Activated CD4-positive, alpha-beta memory T cell treated with anti-CD3 and anti-CD28 coated beads, Interleukin-2, amount 10 ng/mL, durations not matched to agents 7 days and 5 days (primary cell): ENCODE measurements at regions not wholly inside any gene's neighbourhood (a gene's known extent, or its start where the extent isn't known, plus 50 kb on each side); places are given as distances from the start of the nearest gene placed in this dataset.
A peak's percentile ranks its signal among the peaks of the same experiment; 100 is the strongest.

Experiments
- CTCF ChIA-PET: fragments of 350-600 bp; sonication (Branson Sonifier 250); formaldehyde crosslinking; loops from one replicate; lab custom pipeline; 2021; ENCODE audit warnings: antibody characterized with exemption, inconsistent platforms; lab: Charles Lee
- POLR2A ChIA-PET: fragments of 350-600 bp; sonication (Branson Sonifier 250); formaldehyde crosslinking; loops from one replicate; lab custom pipeline; 2021; ENCODE audit warnings: antibody characterized with exemption; lab: Charles Lee
- DNase-seq: peaks from one replicate; pipeline ENCODE4 v3.0.0-alpha.2; 2020
- H3K27ac Mint-ChIP-seq: one replicate; pipeline ENCODE4 v1.8.0; 2021; ENCODE audit warnings: mild to moderate bottlenecking, mixed read lengths
- H3K27me3 Mint-ChIP-seq: one replicate; pipeline ENCODE4 v1.8.0; 2021; ENCODE audit warnings: mixed read lengths
- H3K36me3 Mint-ChIP-seq: one replicate; pipeline ENCODE4 v1.8.0; 2021; ENCODE audit warnings: low read depth, mixed read lengths
- H3K4me1 Mint-ChIP-seq: one replicate; pipeline ENCODE4 v1.8.0; 2021; ENCODE audit warnings: mixed read lengths
- H3K4me3 Mint-ChIP-seq: one replicate; pipeline ENCODE4 v1.8.0; 2021; ENCODE audit warnings: mild to moderate bottlenecking, mixed read lengths
- H3K9me3 Mint-ChIP-seq: one replicate; pipeline ENCODE4 v1.8.0; 2021; ENCODE audit warnings: mixed read lengths

DNA sequence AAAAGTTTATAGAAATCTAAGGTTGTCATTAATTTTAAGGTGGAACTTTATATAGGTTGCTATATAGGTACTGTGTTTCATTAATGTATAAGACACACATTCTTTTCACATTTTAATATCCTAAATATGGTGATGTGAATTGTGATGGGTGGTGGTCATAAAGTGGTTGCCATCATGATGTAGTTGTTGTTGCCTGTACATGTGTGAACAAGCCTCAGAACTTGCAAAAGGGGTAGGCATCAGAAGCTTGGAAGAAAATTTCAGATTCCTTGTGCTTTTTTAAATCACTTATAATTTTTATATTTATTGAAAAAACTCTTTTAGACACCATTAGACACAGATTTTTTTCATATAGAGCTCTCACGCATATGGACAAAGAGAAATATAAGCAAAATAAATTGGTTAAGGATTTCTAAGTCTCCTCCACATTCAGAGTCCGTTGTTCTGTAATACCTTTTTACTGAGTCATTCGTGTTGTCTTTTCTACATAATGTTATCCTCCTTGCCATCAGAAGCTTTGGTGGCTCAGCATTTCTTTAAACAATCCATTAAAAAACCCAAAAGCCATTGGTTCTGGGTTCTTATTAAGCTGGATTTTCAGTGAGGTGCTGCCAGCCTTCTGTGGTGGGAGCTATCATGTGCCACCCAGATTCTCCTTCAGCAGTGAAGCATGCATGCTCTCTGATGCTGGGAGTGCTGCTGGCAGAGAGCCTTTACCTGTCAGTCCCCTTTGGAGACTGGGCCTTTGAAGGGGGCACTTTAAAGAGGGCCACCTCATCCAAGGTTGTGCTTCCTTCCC is 140.4 kb upstream of the GALNT15 start:
- ChIA-PET CTCF (no interaction called here), POLR2A (no interaction called here)
- DNase-seq: no peak
- Mint-ChIP-seq H3K27me3 (peaks cover 28% of the 10 kb centered on the region), H3K36me3 (no peaks in the 10 kb centered on the region), H3K27ac (no peak overlapping the region), H3K4me3 (no peak overlapping the region), H3K4me1 (no peaks in the 10 kb centered on the region), H3K9me3 (no peaks in the 10 kb centered on the region)

DNA sequence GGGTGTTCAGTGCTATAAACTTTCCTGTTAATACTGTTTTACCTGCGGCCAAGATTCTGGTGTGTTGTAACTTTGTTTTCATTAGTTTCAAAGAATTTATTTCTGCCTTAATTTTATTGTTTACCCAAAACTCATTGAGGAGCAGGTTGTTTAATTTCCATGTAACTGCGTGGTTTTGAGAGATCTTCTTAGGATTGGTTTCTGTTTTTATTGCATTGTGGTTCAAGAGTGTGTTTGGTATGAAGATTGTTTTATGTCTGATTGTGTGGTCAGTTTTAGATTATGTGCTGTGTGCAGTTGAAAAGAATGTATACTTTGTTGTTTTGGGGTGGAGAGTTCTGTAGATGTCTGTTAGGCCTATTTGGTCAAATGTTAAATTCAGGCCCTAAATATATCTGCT is 133.5 kb upstream of the GALNT15 start:
- ChIA-PET POLR2A (no interaction called here), CTCF (no interaction called here)
- Mint-ChIP-seq H3K27ac (no peak overlapping the region), H3K4me1 (no peaks in the 10 kb centered on the region), H3K36me3 (no peaks in the 10 kb centered on the region), H3K9me3 (no peaks in the 10 kb centered on the region), H3K27me3 (peaks cover 38% of the 10 kb centered on the region), H3K4me3 (no peak overlapping the region)
- no peak for DNase-seq

DNA sequence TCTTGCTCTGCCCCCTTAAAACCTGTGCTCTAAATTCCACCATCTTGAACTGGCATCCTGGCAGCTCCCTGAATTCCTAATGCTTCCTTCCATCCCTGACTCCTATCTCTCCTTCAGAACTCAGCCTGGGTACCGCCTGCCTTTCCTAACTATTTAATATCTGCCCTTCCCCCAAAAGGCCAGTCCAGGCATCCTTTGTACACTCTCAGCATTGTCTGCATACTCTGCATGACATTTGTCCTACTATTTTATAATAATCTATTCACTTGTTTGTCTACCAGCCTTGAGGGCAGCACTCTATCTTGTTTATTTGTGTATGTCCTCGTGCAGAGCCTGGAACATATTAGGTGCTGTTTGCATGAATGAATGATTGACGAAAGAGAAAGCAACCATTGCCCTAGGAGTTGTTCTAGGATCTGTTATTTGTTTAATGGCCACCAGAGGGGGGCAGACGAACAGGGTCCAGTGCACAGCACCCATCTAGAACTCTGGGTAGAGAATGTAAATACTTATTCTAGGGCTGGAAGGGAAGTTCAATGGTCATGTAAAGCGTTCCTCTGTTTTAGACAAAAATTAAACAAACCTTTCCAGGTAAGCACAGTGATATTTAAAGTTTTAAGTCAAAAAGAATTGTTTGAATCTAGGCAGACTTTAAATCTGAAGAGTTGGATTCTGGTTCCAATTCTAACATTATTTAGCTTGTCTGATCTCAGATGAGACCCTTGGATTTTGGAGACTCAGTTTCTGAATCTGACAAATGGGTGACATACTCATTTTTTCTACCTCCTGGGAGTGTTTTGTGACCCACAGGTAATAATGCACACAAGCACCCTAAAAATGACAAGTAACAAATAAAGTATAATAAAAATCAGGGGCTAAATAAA is 125.8 kb upstream of the GALNT15 start:
- peak; percentile 49 for DNase-seq
- ChIA-PET CTCF (interaction anchor here (0.6 to 3.2 kb wide), 18 partner anchors 11 to 476 kb away, joined by 3 to 21 read pairs (median 5); partner anchors contain the start of genes DPH3, GALNT15 and OXNAD1), POLR2A (interaction anchor here (1.0 kb wide), 1 partner anchor 130 kb away, joined by 3 read pairs; no protein-coding TSS in a partner anchor)
- Mint-ChIP-seq H3K27me3 (no peaks in the 10 kb centered on the region), H3K4me3 (peak overlapping the region; percentile 30), H3K27ac (no peak overlapping the region), H3K36me3 (no peaks in the 10 kb centered on the region), H3K4me1 (peaks cover 9% of the 10 kb centered on the region), H3K9me3 (no peaks in the 10 kb centered on the region)

DNA sequence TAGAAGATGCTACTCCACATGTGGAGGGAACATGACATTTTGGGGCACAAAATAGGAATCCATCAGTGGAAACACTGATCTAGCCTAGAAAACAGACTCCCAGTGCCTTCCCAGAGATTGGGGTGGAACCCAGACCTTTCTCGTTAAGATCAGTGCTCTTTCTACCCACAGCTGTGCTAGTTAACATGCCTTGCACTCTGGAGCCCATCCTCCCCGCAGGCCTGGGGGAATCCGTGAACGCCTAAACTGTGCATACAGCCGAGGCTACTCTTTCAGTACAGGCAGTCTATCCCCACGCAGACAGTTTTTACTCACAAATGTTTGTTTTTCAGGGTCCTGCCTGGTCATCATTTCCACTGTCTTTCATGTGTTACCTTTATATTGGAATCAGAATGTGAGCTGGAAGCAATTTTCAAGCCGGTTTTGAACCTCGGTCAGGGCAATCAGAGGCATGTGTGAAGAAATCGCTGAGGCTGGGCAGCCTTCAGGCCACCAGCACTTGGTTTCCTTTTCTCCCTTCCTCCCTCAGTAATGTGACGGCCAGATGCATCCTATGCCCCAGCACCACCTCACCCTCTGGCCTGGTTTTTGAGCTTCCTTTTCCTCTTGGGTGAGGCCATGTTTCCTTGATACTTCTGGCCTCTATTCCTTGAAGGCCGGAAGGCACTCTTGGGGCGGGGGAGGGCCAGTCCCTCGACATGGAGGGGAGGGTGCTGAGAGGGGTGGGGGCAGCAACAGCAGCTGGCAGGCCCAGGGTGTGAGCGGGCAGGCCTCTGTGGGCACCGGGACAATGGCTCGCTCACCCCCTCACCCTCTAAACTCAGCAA is 123.6 kb upstream of the GALNT15 start:
- ChIA-PET POLR2A (no interaction called here), CTCF (interaction anchor here (0.6 to 3.2 kb wide), 4 partner anchors 21 to 1776 kb away, joined by 3 to 21 read pairs (median 10); no protein-coding TSS in a partner anchor)
- Mint-ChIP-seq H3K9me3 (no peaks in the 10 kb centered on the region), H3K27ac (no peak overlapping the region), H3K4me3 (no peak overlapping the region), H3K27me3 (no peaks in the 10 kb centered on the region), H3K36me3 (no peaks in the 10 kb centered on the region), H3K4me1 (peaks cover 9% of the 10 kb centered on the region)
- DNase-seq: no peak

DNA sequence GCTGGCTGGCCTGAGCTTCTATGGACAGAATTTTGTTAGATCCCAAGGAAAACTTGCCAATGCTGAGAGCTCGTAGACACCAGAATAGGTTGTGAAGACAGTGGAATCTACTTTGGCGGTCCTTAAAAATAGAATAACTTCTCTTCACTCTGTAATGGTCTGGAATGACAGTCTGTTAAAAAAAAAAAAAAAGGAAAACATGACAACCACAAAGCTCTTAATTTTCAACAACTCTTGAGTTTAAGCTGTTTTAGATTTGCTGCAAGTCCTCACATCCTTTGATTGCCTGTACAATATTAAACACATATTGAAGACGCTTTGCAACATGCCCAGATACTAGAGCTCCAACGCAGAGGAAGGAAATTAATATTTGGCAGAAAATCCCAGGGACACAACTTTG is 122.8 kb upstream of the GALNT15 start:
- POLR2A ChIA-PET: no interaction called here
- peaks cover 9% of the 10 kb centered on the region for H3K4me1 Mint-ChIP-seq
- no peaks in the 10 kb centered on the region for H3K9me3 Mint-ChIP-seq
- no peaks in the 10 kb centered on the region for H3K36me3 Mint-ChIP-seq
- H3K4me3 Mint-ChIP-seq: no peak overlapping the region
- DNase-seq: no peak
- H3K27me3 Mint-ChIP-seq: no peaks in the 10 kb centered on the region
- CTCF ChIA-PET: interaction anchor here (3.0 kb wide), 1 partner anchor 127 kb away, joined by 21 read pairs; no protein-coding TSS in a partner anchor
- no peak overlapping the region for H3K27ac Mint-ChIP-seq

DNA sequence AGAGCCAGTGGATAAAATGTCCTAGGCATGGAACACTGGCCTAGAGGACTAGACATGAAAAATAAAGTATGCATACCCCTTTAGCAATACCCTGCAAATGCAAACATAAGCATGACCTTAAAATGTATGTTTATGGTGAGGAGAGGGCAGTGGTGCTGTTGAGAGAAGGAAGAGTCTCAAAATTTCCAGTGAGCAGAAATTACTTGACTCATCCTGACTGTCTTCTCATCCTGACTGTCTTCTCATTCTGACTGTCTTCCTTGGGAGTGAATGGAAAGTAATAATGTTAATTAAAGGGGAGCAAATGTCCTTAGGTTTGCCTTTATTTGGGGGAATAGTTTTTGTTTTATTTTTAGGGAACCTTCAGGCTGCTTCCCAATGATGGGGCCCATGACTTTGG is 121.5 kb upstream of the GALNT15 start:
- no peak overlapping the region for H3K4me3 Mint-ChIP-seq
- no peak for DNase-seq
- H3K27me3 Mint-ChIP-seq: no peaks in the 10 kb centered on the region
- no peaks in the 10 kb centered on the region for H3K9me3 Mint-ChIP-seq
- H3K4me1 Mint-ChIP-seq: peaks cover 9% of the 10 kb centered on the region
- POLR2A ChIA-PET: no interaction called here
- CTCF ChIA-PET: no interaction called here
- H3K27ac Mint-ChIP-seq: no peak overlapping the region
- no peaks in the 10 kb centered on the region for H3K36me3 Mint-ChIP-seq

DNA sequence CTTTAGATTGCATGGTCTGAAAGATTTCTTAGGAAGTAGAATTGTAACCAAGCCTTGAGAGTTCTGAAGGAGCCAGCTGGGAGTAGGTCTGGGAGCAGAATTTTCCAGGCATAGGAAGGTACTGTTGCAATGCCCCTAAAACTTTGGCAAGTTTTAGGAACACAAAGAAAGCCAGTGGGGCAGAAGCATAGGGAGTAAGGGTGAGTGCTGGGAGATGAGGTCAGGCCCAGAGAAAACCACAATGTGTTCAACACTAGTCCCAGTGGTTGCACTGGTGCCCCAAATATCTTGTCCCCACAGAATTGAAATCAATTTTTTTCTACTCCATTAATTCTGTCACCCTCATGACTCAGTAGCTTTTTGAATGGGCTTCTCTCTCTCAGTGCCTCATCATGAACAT is 120.7 kb upstream of the GALNT15 start:
- CTCF ChIA-PET: interaction anchor here (1.1 kb wide), 1 partner anchor 14 kb away, joined by 4 read pairs; no protein-coding TSS in a partner anchor
- no peak overlapping the region for H3K27ac Mint-ChIP-seq
- H3K9me3 Mint-ChIP-seq: no peaks in the 10 kb centered on the region
- H3K27me3 Mint-ChIP-seq: no peaks in the 10 kb centered on the region
- POLR2A ChIA-PET: no interaction called here
- DNase-seq: no peak
- no peak overlapping the region for H3K4me3 Mint-ChIP-seq
- peaks cover 4% of the 10 kb centered on the region for H3K4me1 Mint-ChIP-seq
- no peaks in the 10 kb centered on the region for H3K36me3 Mint-ChIP-seq

DNA sequence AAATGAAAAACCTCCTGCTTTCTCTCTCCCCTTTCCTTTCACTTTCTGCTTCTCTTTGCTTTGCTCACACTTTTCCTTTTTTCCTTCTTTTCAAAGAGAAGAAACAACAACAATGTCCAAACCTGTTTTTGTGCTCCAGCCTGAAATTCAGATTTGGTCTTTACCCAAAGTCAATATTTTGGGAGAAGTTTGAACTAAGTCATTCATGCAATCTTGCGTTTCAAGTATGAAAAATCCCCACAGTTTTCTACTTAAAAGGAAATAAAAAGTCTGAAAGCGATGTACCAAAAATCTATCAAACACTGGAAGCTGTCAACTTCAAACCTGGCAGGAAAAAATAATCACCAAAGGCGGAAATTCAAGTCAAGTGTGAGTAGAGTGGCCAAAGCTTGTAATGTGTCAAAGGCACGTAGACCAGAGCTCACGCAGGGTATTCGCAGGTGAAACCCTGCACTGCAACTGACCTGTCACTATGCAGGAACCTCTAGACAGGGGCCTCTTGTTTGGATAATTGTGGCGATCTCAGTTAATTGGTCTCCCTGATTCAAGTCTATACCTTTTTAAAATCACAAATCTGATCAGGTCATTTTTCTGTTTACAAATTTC is 118.8 kb upstream of the GALNT15 start:
- CTCF ChIA-PET: no interaction called here
- Mint-ChIP-seq H3K27ac (no peak overlapping the region), H3K4me3 (no peak overlapping the region), H3K9me3 (no peaks in the 10 kb centered on the region), H3K27me3 (no peaks in the 10 kb centered on the region), H3K4me1 (peaks cover 3% of the 10 kb centered on the region), H3K36me3 (no peaks in the 10 kb centered on the region)
- no peak for DNase-seq
- POLR2A ChIA-PET: no interaction called here

DNA sequence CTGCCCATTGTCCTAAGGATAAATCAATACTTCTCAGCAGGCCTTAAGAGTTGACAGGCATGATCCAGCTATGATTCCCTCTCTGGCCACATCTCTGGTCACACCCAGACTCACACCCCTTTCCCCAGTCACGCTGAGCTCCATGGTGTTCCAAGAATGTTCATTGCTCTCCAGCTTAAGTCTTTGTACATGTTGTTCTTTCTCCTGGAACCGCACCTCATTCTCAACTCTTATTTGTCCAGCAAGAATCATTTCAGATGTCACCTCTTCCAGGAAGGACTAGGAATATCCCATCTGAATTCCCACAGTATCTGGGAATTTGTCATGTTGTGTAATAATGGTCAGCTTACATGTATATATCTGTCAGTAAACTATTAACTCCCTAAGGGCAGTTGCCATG is 118.3 kb upstream of the GALNT15 start:
- DNase-seq: no peak
- POLR2A ChIA-PET: no interaction called here
- Mint-ChIP-seq H3K27me3 (no peaks in the 10 kb centered on the region), H3K36me3 (no peaks in the 10 kb centered on the region), H3K9me3 (no peaks in the 10 kb centered on the region), H3K4me3 (no peak overlapping the region), H3K27ac (no peak overlapping the region), H3K4me1 (no peaks in the 10 kb centered on the region)
- CTCF ChIA-PET: no interaction called here

DNA sequence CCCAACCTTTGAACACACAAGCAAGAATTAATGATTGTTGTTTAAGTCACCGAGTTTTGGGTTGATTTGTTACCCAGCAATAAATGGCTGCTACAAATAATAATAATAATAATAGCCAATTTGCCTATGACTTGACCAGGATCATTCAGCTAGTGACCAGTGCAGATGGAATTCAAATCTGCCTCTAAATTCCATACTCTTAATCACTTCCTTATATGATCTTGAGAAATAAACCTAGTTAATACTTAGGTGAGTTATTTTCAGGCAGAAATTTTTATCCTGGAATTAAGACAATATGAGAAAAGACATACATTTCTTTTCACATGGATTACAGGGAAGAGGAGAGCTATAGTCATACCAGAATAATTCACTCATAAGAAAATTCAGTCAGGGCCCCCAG is 116.0 kb upstream of the GALNT15 start:
- Mint-ChIP-seq H3K4me3 (no peak overlapping the region), H3K4me1 (no peaks in the 10 kb centered on the region), H3K9me3 (no peaks in the 10 kb centered on the region), H3K27me3 (peaks cover 7% of the 10 kb centered on the region), H3K36me3 (no peaks in the 10 kb centered on the region), H3K27ac (no peak overlapping the region)
- no peak for DNase-seq
- ChIA-PET POLR2A (no interaction called here), CTCF (interaction anchor here (0.9 to 1.6 kb wide), 2 partner anchors 9 to 14 kb away, joined by 3 read pairs; no protein-coding TSS in a partner anchor)

DNA sequence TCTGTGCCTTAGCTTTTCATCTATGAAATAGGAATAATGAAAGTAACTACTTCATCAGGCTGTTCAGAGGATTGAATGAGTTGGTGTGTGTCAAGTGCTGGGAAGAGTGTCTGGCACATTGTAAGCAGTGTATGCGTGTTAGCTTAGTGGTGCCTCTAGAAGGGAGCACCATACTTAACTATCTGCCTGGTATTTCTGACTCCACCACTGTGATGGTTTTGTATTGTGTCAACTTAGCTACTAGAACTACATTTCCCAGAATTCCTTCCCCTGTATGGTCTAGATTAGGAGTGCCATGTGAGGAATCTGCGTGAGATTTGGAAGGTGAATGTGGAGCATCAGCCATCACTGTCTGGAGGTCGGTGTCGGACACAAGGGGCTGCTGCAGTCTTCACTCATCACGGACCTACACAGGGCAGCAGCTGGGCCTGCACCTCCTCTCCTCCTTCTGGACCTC is 115.4 kb upstream of the GALNT15 start:
- Mint-ChIP-seq H3K36me3 (no peaks in the 10 kb centered on the region), H3K9me3 (no peaks in the 10 kb centered on the region), H3K27ac (no peak overlapping the region), H3K4me1 (no peaks in the 10 kb centered on the region), H3K27me3 (peaks cover 7% of the 10 kb centered on the region), H3K4me3 (no peak overlapping the region)
- POLR2A ChIA-PET: no interaction called here
- no peak for DNase-seq
- CTCF ChIA-PET: interaction anchor here (0.9 to 1.6 kb wide), 2 partner anchors 9 to 13 kb away, joined by 3 read pairs; no protein-coding TSS in a partner anchor

DNA sequence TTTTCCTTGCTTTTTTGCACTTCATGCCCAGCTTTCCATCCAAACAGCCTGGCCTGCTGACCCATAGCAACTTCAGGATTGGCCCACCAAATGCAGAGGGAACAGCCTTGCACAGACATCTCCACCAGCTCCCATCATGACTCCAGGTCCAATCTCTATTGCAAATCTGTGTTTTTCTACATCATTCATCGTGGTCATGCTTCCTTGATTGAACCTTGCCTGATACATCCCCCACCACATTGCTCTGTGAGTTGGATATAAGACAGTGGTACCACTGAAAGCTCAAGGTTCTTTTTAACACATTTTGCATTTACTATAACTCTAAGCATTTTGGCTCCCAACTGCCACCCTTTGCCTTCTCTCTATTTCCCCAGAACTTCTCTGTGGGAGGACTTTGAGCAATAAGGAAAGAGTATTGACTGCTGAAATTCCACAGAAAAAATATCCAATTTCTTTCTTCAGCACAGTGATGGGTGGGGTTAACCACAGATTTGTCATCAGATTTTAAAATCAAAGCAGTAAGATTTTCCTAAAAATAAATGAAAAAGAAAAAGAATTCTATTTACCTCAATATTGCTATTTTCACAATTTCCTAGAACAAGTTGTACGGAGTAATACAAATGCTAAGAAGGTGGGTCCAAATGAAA is 114.6 kb upstream of the GALNT15 start:
- POLR2A ChIA-PET: no interaction called here
- Mint-ChIP-seq H3K36me3 (no peaks in the 10 kb centered on the region), H3K27ac (no peak overlapping the region), H3K4me3 (no peak overlapping the region), H3K9me3 (no peaks in the 10 kb centered on the region), H3K4me1 (no peaks in the 10 kb centered on the region), H3K27me3 (peaks cover 7% of the 10 kb centered on the region)
- no peak for DNase-seq
- CTCF ChIA-PET: interaction anchor here (1.3 to 1.6 kb wide), 2 partner anchors 10 to 188 kb away, joined by 3 read pairs; no protein-coding TSS in a partner anchor
